Transverse colon (tissue), 4 donors: ENCODE measurements at regions not wholly inside any gene's neighbourhood (a gene's known extent, or its start where the extent isn't known, plus 50 kb on each side); places are given as distances from the start of the nearest gene placed in this dataset.

ENCODE experiments used
- DNase-seq: peaks from one replicate; pipeline ENCODE4 v3.0.0-alpha.2; 2019
- H3K27ac ChIP-seq, 4 donors: fragments of 200-600 bp; sonication (generic); 2 replicates each; pipeline ENCODE4 v1.5.1; 2016 to 2018; ENCODE audit warnings: inconsistent platforms in 4 of 4
- H3K27me3 ChIP-seq: fragments of 200-600 bp; sonication (generic); 2 replicates; pipeline ENCODE4 v1.5.1; 2017; ENCODE audit warnings: inconsistent platforms
- H3K36me3 ChIP-seq, 4 donors: fragments of 200-600 bp; sonication (generic); 2 replicates each; pipeline ENCODE4 v1.5.1; 2017 to 2019; ENCODE audit warnings: inconsistent platforms in 4 of 4
- H3K4me1 ChIP-seq, 4 donors: fragments of 200-600 bp; sonication (generic); 2 replicates each; pipeline ENCODE4 v1.5.1; 2017 to 2020; ENCODE audit warnings: inconsistent platforms in 4 of 4
- H3K4me3 ChIP-seq, 4 donors: fragments of 200-600 bp; sonication (generic); 1 replicate in 1 of 4; 2 replicates in 3 of 4; pipeline versions ENCODE4 v1.5.1 to v1.6.1; 2017 to 2019; ENCODE audit warnings: inconsistent platforms in 4 of 4
- H3K9me3 ChIP-seq, 2 donors: fragments of 200-600 bp; sonication (generic); 2 replicates each; pipeline ENCODE4 v1.5.1; 2017 to 2019; ENCODE audit warnings: inconsistent platforms in 2 of 2
- CTCF ChIP-seq, 5 experiments: fragments of 200-600 bp in 3 of 5; fragments of 450-650 bp in 2 of 5; sonication (generic) in 3 of 5; IDR thresholded peaks; 1 replicate in 2 of 5; 2 replicates in 3 of 5; pipeline ENCODE4 v1.5.1; 2016 to 2017; ENCODE audit warnings: antibody characterized with exemption in 5 of 5, inconsistent platforms in 3 of 5, mild to moderate bottlenecking in 2 of 5, moderate library complexity in 1 of 5
- EP300 ChIP-seq: sonication (generic); formaldehyde crosslinking; IDR thresholded peaks from one replicate; pipeline ENCODE4 v1.6.1; 2017; ENCODE audit warnings: antibody characterized with exemption, low read depth
- POLR2A ChIP-seq: fragments of 450-650 bp; IDR thresholded peaks from one replicate; pipeline ENCODE4 v1.6.1; 2016; ENCODE audit warnings: antibody characterized with exemption, mild to moderate bottlenecking, moderate library complexity
- POLR2AphosphoS5 ChIP-seq, 3 donors: sonication (generic); formaldehyde crosslinking; IDR thresholded peaks; one replicate each; pipeline ENCODE4 v1.6.1; 2016; ENCODE audit warnings: antibody characterized with exemption in 3 of 3
- WGBS, 2 donors: methylation state at CpG; one replicate each; pipeline ENCODE4 v1.1.5; 2018; ENCODE audit warnings: low coverage in 1 of 2; 5-methylcytosine and 5-hydroxymethylcytosine counted together
- in situ Hi-C, 4 donors: fragments of 200-750 bp; cut with MboI; loops; one replicate each; pipeline versions ENCODE4 v1.15.0 to v1.15.1; 2017; ENCODE audit warnings: low sequenced_read_pairs in 3 of 4, low pct_ligation_motif_present in 1 of 4, low pct_unique_long_range_greater_than_20kb in 1 of 4
- intact Hi-C: fragments of 100-400 bp; cut with DNase I; formaldehyde crosslinking; loops from one replicate; pipeline ENCODE4 v1.15.1; 2023; ENCODE audit warnings: low total_unique reads

DNA sequence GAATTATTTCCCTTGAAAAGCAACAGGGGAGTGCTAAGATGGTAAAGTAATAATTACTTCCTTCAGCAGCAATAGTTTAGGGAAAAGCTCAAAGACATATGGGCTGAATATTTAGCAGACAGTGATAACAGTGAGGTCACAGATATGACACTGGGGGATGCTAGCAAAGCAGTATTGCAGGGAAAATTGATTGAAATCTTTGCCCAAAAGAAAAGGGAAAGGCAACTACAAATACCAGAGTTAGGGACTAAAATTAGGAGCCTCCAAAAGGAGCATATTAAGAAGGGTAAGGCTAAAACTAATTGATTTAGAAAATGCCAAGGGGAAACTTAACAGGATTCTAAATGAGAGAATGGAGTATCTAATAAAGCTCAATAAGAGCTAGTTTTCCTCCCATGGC, 1191.3 kb upstream of the TENM3 start:
- H3K9me3 ChIP-seq, result no peaks in the 10 kb centered on the region
- H3K36me3 ChIP-seq, result no peaks in the 10 kb centered on the region
- no peaks in the 10 kb centered on the region for H3K4me1 ChIP-seq
- in situ Hi-C loops (no loop called here), intact Hi-C loops (no loop called here)
- no peaks in the 10 kb centered on the region for H3K27me3 ChIP-seq
- H3K27ac ChIP-seq, result no peak overlapping the region
- no peak for DNase-seq
- TF ChIP-seq POLR2A, result no peak
- TF ChIP-seq POLR2AphosphoS5 (IDR thresholded peaks at IDR 0.05), result no peak
- no peak for TF ChIP-seq EP300
- no peak for TF ChIP-seq CTCF (IDR thresholded peaks at IDR 0.05)
- H3K4me3 ChIP-seq, result no peak overlapping the region

- Histone ChIP-seq H3K27me3 (no peaks in the 10 kb centered on the region), H3K4me3 (no peak overlapping the region), H3K9me3 (no peaks in the 10 kb centered on the region), H3K27ac (no peak overlapping the region), H3K36me3 (no peaks in the 10 kb centered on the region), H3K4me1 (no peaks in the 10 kb centered on the region)
- WGBS, 2 donors, result 49 to 50% methylated on average over 1 of the region's 1 CpG
- intact Hi-C loops (no loop called here), in situ Hi-C loops (no loop called here)
- TF ChIP-seq CTCF (IDR thresholded peaks at IDR 0.05), result no peak
- no peak for TF ChIP-seq POLR2AphosphoS5 (IDR thresholded peaks at IDR 0.05)
- no peak for TF ChIP-seq POLR2A
- no peak for TF ChIP-seq EP300
- no peak for DNase-seq
Measured at GRCh38 chr4:181061787-181062186, 1181.4 kb upstream of the TENM3 start.

DNA sequence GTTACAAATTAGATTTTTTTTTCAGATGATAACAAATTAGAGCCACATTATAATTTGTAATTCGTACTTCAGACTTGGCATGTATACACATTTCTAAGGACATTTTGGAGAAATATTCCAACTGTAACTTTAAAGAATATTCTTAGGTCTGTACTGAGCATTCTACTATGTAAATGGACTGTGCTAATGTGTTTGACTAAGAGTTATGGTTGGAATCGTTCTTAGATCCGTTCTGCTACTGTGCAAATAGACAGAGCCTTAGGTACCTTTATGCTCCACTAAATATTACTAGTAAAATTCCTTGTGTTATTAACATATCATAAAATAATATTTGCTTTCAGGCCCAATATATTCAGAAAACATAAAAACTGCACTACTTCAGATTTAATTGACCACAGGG, 1180.0 kb upstream of the TENM3 start:
- H3K9me3 ChIP-seq, result no peaks in the 10 kb centered on the region
- WGBS, 2 donors, result 34 to 63% methylated on average over 3 of the region's 3 CpGs
- H3K27ac ChIP-seq, result no peak overlapping the region
- in situ Hi-C loops, result no loop called here
- no peak for DNase-seq
- intact Hi-C loops, result no loop called here
- TF ChIP-seq POLR2A (no peak), POLR2AphosphoS5 (IDR thresholded peaks at IDR 0.05) (no peak), CTCF (IDR thresholded peaks at IDR 0.05) (no peak), EP300 (no peak)
- H3K36me3 ChIP-seq, result no peaks in the 10 kb centered on the region
- H3K4me1 ChIP-seq, result no peaks in the 10 kb centered on the region
- H3K4me3 ChIP-seq, result no peak overlapping the region
- no peaks in the 10 kb centered on the region for H3K27me3 ChIP-seq

- in situ Hi-C loops, result no loop called here
- Histone ChIP-seq H3K9me3 (no peaks in the 10 kb centered on the region), H3K4me3 (no peak overlapping the region), H3K27ac (no peak overlapping the region), H3K27me3 (no peaks in the 10 kb centered on the region), H3K4me1 (no peaks in the 10 kb centered on the region), H3K36me3 (no peaks in the 10 kb centered on the region)
- intact Hi-C loops, result no loop called here
- no peak for DNase-seq
- no peak for TF ChIP-seq POLR2AphosphoS5 (IDR thresholded peaks at IDR 0.05)
- no peak for TF ChIP-seq POLR2A
- no peak for TF ChIP-seq EP300
- TF ChIP-seq CTCF (IDR thresholded peaks at IDR 0.05), result no peak
Measured at GRCh38 chr4:181077341-181077740, 1165.9 kb upstream of the TENM3 start.
